ENCODE measurements at regions not wholly inside any gene's neighbourhood (a gene's known extent, or its start where the extent isn't known, plus 50 kb on each side); places are given as distances from the start of the nearest gene placed in this dataset.

- no peak for TF ChIP-seq CTCF (IDR thresholded peaks at IDR 0.05)
- TF ChIP-seq POLR2AphosphoS5 (IDR thresholded peaks at IDR 0.05; ENCODE audit: insufficient read depth in 1 of 2, low read depth in 1 of 2), result no peak
- no peak for TF ChIP-seq POLR2A (IDR thresholded peaks at IDR 0.05)
Measured at GRCh38 chr17:71437166-71437565, 683.7 kb upstream of the SOX9 start.

All from vagina (tissue), 2 donors.